ENCODE measurements at regions not wholly inside any gene's neighbourhood (a gene's known extent, or its start where the extent isn't known, plus 50 kb on each side); places are given as distances from the start of the nearest gene placed in this dataset.

DNA sequence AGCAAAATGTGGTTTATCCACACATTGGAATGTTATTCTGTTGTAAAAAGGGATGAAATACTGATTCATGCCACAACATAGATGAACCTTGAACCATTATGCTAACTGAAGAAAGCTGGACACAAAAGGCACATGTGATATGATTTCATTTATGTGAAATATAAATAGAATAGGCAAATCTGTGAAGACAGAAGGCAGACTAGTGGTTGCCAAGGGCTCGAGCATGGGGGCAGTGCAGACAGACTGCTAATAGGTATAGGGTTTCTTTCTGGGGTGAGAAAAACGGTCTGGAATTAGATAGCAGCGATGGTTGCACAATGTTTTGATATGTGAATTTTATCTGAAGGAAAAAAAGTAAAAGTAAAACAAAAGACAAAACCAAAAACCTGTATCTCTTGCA, 54.6 kb upstream of the FNDC1 start:
- WGBS, 4 donors = 36 to 54% (median 42%) methylated on average over 3 of the region's 3 CpGs
- Histone ChIP-seq H3K36me3 (no peaks in the 10 kb centered on the region), H3K27me3 (no peaks in the 10 kb centered on the region), H3K9me3 (no peaks in the 10 kb centered on the region), H3K27ac (peak overlapping the region in 1 of 12 donors; percentile 54), H3K4me1 (peaks cover 0 to 70% (median 13%) of the 10 kb centered on the region in 12 donors), H3K4me3 (no peak overlapping the region)
- ATAC-seq = no peak
- DNase-seq = no peak
- no peak for TF ChIP-seq POLR2A (IDR thresholded peaks at IDR 0.05)
- TF ChIP-seq, protein P1, sequence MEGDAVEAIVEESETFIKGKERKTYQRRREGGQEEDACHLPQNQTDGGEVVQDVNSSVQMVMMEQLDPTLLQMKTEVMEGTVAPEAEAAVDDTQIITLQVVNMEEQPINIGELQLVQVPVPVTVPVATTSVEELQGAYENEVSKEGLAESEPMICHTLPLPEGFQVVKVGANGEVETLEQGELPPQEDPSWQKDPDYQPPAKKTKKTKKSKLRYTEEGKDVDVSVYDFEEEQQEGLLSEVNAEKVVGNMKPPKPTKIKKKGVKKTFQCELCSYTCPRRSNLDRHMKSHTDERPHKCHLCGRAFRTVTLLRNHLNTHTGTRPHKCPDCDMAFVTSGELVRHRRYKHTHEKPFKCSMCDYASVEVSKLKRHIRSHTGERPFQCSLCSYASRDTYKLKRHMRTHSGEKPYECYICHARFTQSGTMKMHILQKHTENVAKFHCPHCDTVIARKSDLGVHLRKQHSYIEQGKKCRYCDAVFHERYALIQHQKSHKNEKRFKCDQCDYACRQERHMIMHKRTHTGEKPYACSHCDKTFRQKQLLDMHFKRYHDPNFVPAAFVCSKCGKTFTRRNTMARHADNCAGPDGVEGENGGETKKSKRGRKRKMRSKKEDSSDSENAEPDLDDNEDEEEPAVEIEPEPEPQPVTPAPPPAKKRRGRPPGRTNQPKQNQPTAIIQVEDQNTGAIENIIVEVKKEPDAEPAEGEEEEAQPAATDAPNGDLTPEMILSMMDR (IDR thresholded peaks at IDR 0.05) = no peak
- intact Hi-C loops (cut with DNase I) = loop anchor here in 1 of 10 donors (10.0 kb wide), 1 partner anchor 410 kb away; no protein-coding TSS in a partner anchor

DNA sequence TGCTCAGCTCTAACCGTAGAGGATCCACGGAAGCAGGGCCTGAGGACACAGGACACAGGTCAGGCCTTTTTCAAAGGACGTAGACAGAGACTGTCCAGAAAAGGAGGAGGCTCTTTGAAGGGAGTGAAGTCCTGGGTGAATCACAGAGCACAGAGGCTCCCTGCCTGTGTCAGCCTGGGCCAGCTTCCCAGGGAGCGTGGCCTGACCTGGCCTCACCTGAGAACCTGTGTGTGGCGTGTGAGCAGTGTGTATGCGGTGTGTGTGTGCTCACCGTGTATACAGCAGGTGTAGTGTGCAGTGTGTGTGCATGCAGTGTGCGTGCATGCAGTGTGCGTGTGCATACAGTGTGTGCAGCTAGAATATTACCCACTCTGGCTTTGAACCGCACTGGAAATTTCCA, 56.0 kb upstream of the FNDC1 start:
- ATAC-seq (no peak), DNase-seq (no peak)
- H3K4me1 ChIP-seq = peaks cover 0 to 65% (median 13%) of the 10 kb centered on the region in 12 donors
- no peak overlapping the region for H3K27ac ChIP-seq
- intact Hi-C loops (cut with DNase I) = loop anchor here in 1 of 10 donors (10.0 kb wide), 1 partner anchor 408 kb away; no protein-coding TSS in a partner anchor
- H3K36me3 ChIP-seq = no peaks in the 10 kb centered on the region
- H3K4me3 ChIP-seq = no peak overlapping the region
- no peaks in the 10 kb centered on the region for H3K27me3 ChIP-seq
- no peaks in the 10 kb centered on the region for H3K9me3 ChIP-seq
- 88 to 96% (median 94%) methylated on average over 10 of the region's 10 CpGs for WGBS, 4 donors
- no peak for TF ChIP-seq POLR2A (IDR thresholded peaks at IDR 0.05)
- TF ChIP-seq, protein P1 (IDR thresholded peaks at IDR 0.05) = no peak

DNA sequence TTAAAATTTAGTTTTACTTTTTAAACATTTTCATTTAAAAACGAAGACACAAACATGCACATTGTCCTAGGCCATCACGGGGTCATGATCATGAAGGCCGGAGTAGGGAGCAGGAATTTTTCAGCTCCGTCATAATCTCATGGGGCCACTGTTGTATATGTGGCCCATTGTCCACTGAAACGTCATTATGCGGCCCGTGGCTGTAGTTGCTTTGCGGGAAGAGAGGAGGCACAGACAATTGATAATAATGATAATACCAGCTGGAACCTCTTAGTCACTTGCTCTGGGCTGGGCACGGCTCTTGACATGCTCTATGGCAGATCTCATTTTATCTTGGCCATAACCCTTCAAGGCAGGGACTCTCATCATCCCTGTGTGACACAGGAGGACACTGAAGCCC, 56.5 kb upstream of the FNDC1 start:
- Histone ChIP-seq H3K4me3 (no peak overlapping the region), H3K27me3 (no peaks in the 10 kb centered on the region), H3K9me3 (no peaks in the 10 kb centered on the region), H3K36me3 (no peaks in the 10 kb centered on the region), H3K4me1 (peaks cover 0 to 65% (median 11%) of the 10 kb centered on the region in 12 donors), H3K27ac (no peak overlapping the region)
- DNase-seq = no peak
- intact Hi-C loops (cut with DNase I) = loop anchor here in 1 of 10 donors (10.0 kb wide), 1 partner anchor 408 kb away; no protein-coding TSS in a partner anchor
- ATAC-seq = no peak
- WGBS, 4 donors = 63 to 80% (median 72%) methylated on average over 9 of the region's 9 CpGs
- no peak for TF ChIP-seq POLR2A (IDR thresholded peaks at IDR 0.05)
- TF ChIP-seq, protein P1 (IDR thresholded peaks at IDR 0.05) = no peak

DNA sequence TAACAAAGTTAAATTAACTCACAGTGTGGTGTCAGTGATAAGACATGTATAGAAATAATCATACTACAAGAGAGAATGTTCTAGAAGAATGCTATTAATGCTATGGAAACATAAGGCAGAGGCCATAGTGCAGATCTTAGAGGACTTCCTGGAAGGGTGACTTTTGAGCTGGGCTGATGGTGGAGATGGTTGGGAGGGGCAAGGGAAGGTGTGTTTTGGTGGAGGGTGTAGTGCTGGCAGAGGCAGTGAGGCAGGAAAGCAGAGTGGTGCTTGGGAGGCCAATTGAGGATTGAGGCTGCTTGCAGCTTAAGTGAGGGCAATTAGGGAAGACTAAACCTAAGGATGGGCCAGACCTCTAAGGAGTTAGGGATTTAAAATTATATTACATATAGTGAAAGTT, 58.5 kb upstream of the FNDC1 start:
- intact Hi-C loops (cut with DNase I) = loop anchor here in 1 of 10 donors (10.0 kb wide), 1 partner anchor 406 kb away; no protein-coding TSS in a partner anchor
- no peaks in the 10 kb centered on the region for H3K27me3 ChIP-seq
- H3K27ac ChIP-seq = no peak overlapping the region
- no peaks in the 10 kb centered on the region for H3K36me3 ChIP-seq
- DNase-seq = no peak
- no peaks in the 10 kb centered on the region for H3K9me3 ChIP-seq
- TF ChIP-seq, protein P1 (IDR thresholded peaks at IDR 0.05) = no peak
- TF ChIP-seq POLR2A (IDR thresholded peaks at IDR 0.05) = no peak
- no peak overlapping the region for H3K4me3 ChIP-seq
- no peak for ATAC-seq
- peaks cover 0 to 65% (median 6%) of the 10 kb centered on the region in 12 donors for H3K4me1 ChIP-seq
